Caki2 (cell line): ENCODE measurements at regions not wholly inside any gene's neighbourhood (a gene's known extent, or its start where the extent isn't known, plus 50 kb on each side); places are given as distances from the start of the nearest gene placed in this dataset.

ENCODE experiments used
- DNase-seq: peaks from one replicate; pipeline ENCODE4 v3.0.0-alpha.2; 2015; ENCODE audit warnings: low read depth
- in situ Hi-C: cut with HindIII; loops from 2 replicates; pipeline ENCODE4 v1.10.0; 2016; ENCODE audit warnings: low sequenced_read_pairs, low pct_unique_long_range_greater_than_20kb, mixed read lengths

DNA sequence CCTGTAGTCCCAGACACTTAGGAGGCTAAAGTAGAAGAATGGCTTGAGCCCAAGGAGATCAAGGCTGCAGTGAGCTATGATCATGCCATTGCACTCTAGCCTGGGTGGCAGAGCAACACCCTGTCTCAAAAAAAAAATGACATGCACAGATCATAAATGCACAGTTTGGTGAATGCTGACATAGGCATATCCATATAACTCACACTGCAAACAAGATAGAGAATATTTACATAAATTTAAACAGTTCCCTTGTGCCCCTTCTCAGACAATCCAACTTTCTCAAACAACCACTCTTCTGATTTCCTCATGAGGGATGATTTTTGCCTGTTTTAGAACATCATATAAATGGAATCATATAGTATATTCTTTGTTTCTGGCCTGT, 88.7 kb upstream of the CAST start:
- no peak for DNase-seq
- in situ Hi-C loops: no loop called here

DNA sequence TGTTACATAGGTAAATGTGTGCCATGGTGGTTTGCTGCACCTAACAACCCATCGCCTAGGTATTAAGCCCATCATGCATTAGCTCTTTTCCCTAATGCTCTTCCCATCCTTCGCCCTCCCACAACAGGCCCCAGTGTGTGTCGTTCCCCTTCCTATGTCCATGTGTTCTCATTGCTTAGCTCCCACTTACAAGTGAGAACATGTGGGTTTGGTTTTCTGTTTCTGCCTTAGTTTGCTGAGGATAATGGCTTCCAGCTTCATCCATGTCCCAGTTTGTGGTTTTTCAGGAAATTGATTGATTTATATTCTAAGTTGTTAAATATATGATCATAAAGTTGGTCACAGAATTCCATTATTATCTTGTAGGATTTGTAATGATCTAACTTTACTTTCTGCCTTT, 85.3 kb upstream of the CAST start:
- no peak for DNase-seq
- in situ Hi-C loops: no loop called here

DNA sequence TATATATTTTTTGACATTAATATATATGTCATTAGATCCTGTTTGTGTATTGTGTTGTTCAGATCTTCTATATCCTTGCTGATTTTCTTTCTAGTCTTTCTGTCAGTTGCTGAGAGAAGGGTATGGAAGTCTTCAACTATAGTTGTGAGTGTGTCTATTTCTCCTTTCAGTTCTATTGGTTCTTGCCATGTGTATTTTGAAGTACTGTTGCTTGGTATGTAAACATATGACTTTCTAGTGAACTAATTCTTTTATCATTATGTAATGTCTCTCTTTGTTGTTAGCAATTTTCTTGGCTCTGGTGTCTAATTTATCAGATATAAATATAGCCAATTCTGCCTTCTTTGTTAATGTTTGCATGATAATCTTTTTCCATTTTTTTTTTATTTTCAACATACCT, 84.3 kb upstream of the CAST start:
- in situ Hi-C loops: no loop called here
- DNase-seq: no peak

DNA sequence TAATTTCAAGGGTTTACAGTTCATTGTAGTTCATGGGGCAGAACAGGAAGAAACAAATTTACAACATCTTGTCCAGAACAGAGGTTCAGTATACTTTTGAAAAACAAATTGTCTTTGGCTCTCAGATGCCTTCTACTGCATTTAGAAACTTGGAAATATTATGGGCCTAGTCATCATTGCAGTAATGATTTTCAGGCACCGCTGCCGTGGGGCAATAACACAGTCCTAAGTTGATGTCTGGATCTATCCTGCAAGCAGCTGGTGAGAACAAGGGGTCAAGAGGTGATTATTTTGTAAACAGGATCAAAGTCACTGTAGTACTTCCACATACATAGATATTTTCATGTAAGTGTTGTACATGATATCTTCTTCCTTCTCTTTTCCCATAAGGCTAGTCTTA, 82.5 kb upstream of the CAST start:
- no peak for DNase-seq
- in situ Hi-C loops: no loop called here

DNA sequence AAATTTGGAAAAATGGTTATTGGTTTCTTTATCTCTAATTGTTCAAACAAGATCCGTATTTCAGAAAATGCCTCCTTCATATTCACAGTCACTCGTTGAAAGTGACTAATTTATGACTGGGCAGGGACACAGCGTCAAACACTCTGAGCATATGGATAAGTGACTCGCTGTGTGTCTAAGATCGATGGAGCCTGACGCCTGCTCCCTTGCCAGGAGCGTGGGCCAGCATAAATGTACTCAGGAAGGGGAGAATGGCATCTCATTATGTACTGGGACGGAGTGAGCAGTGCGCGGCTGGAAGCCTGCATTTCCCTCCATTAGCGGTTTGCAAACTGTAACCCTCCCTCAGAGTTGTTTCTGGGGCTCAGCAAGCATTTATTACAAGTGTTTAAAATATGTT, 79.8 kb upstream of the CAST start:
- peak; percentile 61 for DNase-seq
- in situ Hi-C loops: no loop called here

DNA sequence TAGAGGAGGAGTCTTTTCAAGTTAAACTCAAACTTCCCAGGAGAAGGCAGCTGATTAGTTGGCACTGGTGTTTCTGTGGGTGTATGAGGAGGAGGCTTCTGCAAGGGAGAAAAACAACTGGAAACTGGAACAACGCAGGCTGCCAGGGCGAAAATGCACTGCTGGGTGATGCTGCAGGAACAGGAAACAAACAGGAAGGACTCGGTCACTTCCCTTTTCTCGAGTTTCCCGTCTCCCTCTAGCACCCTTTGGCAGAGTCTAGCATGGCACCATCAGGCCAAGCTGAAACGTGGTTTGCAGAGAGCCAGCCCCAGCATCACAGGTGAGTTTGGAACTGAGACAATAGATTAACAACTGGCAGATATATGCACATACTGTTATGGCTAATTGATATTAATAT, 77.5 kb upstream of the CAST start:
- in situ Hi-C loops: no loop called here
- no peak for DNase-seq

DNA sequence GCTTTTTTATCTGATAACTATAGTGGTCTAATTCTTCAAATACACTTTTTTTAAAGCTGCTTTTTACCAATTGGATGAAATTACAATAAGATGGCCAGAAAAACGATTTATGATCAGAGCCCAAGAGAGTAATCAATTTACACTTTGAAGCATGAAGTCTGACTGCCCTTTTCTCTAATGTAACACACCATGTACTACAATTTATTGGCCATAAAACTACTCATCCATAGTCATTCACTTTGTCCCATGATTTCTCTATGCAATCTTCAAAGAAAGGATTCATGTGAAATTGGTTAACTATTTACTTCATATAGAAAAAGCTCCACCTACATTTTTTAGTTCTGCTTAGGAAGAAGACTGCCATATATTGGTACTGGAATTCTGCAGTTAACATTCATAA, 73.6 kb upstream of the CAST start:
- in situ Hi-C loops: no loop called here

DNA sequence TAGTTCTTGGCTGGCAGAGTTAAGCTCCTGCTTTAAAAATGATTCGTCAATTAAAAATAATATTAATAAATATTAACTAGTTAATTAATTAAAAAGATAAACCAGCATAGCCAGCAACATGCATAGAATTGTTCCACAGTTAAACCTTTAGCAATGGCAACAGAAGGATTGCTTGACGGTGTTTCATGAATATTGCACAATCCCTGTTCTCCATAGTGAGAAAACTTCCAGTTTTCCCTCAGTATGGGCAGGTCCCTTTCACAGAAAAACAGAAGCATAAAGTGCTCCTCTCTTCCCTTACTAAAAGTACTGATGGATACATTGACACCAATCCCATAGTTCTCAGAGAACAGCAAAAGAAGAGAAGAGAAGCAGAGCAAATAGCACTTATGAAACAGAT, 71.4 kb upstream of the CAST start:
- in situ Hi-C loops: no loop called here
- DNase-seq: no peak

More for the DNA sequence above, 73.6 kb upstream of the CAST start:
- peak; percentile 23 for DNase-seq

DNA sequence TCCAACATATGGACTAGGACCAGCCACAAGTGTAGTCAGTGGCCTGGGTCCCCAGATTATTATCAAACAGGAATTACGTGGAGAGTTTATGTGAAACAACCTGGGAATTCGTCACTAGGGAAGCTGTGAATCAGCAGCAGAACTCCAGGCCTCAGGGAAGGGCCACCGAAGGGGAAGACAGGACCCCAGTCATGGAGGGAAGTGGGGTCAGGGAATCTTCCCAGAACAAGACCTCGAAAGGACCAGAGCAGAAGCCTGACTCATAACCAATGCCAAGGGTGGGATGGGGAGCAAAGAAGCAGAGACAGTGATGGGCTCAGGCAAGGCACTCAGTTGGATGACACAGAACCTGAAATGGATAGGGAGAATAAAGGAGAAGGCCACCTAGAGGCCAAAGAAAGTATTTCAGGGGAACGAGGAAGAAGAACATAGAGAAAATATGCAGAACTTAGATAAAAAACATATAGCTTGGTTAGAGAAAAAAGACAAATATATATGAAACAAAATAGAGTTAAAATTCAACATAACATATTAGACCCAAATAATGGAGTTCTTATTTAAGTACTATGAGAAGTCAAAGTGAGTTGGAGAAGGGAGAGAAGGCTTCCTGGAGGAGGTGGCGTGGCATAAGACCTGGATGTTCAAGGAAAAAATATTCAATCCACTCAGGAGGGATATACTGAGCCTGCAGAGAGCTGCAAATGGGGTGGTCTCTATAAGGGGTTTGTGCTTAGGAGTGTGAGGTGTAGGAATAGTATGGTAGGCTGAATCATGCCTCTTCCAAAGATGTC, 66.7 kb upstream of the CAST start:
- DNase-seq: no peak
- in situ Hi-C loops: no loop called here

DNA sequence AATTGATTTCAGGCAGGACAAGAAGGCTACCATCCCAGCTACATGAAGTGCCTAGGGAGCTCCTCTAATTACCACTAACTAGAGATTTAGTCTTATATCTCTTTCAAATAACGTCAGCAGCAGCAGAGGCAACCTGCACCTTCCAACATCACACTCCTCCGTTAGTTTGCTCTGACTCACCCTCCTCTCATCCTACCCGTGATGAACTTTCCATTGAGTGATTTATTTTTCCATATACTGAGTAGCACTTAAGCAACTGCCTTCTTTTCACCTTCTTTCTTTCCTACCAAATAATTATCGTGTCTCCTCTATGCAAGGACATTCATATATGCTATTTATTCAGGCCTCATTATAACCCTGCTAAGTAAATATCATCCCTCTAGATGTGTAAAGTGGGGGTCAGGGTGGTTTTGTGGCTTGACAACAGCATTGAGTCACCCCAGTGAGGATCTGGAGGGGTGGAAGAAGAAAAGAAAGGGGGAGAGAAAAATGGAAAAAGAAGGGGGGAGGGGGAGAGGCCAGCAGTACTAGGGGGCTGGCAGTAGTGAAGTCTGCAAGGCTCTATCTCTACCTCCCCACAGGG, 64.6 kb upstream of the CAST start:
- in situ Hi-C loops: no loop called here
- no peak for DNase-seq

DNA sequence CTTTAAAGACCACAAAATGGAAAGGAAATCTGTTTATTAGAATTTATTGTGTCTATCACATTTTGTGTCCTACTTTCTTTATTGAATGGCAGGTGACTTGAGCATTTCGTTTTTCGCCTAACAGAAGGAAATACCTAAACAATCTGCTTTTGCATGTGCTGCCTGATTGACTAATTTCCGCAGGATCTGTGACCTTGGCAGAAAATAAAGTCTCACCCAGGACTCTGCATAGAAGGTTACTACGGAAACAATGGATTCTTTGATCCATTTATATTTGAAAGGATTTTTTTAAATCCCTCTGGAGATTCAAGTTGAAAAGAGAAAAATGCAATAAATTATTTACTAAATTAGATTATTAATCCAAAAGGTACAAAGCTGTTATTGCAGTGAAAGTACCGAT, 61.0 kb upstream of the CAST start:
- in situ Hi-C loops: no loop called here

DNA sequence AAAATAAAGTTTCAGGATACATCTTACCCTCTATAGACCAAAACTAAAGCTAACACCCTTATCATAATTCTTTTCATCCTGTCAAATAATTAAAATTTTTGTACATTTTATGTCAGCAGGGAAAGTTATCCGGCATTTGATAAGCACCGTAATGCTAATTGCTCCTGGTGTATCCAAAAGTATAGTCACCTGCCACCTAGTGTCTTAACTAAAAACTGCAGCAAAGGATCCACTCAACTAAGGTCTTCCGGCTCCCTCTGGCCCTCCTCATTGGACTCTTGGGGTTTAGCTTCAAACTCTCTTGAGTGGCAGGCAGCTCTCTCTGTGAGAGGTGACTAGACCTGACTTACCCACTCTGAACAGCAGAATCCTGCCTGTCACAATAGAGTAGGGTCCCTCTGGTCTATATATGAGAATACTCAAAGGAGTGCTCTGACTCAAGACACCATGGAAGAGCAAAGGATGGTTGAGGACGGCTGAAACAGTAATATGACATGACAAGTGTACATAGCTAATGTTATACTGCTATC, 60.4 kb upstream of the CAST start:
- DNase-seq: peak; percentile 31
- in situ Hi-C loops: no loop called here

More for the DNA sequence above, 61.0 kb upstream of the CAST start:
- DNase-seq: no peak

DNA sequence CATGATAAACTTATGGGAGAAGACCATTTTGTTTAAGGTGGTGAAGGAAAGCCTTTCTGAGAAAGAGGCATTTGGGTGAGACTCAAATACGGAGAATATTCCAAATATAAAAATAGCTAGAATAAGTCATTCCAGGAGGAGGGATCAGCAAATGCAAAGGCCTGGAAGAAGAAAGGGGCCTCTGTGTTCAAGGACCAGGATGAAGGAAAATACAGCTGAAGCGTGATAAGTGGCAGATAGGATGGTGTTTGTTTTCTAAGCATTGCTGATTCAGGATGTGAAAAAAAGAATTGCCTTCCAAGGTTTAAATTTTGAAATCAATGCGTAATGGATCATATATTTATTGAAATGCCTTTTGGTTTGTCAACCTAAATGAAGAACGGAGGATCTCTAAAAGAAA, 59.4 kb upstream of the CAST start:
- in situ Hi-C loops: no loop called here
- no peak for DNase-seq

DNA sequence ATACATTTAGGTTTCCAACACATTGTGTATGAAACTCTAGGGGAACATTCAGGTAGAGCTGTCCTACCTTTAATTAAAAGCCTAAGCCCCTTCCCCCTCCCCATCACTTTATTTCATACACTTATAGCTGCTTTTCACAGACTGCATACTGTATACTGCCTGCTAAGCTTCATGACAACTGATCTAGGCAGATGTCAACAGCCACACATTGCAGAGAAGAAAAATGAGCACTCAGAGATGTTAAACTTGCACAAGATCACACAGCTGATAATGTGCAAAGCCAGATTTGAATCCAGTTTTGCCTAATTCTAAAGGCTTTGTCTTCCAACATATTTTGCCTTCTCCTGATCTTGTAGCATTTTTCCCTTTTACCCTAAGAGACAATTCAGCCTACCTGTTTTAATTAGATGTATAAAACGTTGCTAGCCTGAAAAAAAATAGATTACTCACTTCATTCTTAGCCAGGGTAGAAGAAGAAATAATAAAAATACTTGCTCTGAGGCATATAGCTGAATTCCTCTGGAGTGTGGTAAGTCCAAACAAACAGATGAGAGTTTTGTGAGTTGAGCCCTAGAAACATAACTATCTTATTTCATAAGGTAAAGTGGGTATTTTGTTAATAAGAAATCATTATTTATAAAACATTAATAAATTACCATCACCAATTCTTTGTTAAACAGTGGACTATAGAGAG, 56.9 kb upstream of the CAST start:
- in situ Hi-C loops: no loop called here
- DNase-seq: no peak

DNA sequence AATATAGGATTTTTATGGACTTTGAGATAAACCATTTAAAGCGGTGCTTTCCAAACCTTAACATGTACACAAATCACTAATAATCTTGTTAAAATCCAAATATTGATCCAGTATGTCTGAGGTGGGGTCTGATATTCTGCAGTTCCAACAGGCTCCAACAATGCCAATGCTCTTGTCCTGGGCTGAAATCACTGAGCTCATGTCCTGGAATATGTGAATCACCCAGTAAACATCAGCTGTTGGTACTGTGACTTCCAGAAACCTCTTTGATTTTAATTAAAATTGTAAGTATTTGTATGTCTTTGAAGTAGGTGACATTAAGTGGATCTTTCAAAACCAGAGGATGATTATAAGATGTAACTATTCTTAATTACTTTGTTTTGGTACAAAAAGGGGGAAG, 52.8 kb upstream of the CAST start:
- in situ Hi-C loops: no loop called here

DNA sequence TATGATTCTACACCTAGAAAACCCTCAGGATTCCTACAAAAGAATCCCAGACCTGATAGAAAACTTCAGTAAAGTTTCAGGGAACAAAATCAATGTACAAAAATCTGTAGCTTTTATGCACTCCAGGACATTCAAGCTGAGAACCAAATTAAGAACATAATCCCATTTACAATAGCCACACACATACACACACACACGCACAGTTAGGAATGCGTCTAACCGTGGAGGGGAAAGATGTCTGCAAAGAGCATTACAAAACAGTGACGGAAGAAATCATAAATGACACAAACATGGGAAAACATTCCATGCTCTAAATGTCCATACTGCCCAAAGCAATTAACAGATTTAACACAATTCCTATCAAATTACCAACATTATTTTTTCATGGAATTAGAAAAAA, 51.4 kb upstream of the CAST start:
- in situ Hi-C loops: no loop called here
- no peak for DNase-seq

More for the DNA sequence above, 52.8 kb upstream of the CAST start:
- no peak for DNase-seq

DNA sequence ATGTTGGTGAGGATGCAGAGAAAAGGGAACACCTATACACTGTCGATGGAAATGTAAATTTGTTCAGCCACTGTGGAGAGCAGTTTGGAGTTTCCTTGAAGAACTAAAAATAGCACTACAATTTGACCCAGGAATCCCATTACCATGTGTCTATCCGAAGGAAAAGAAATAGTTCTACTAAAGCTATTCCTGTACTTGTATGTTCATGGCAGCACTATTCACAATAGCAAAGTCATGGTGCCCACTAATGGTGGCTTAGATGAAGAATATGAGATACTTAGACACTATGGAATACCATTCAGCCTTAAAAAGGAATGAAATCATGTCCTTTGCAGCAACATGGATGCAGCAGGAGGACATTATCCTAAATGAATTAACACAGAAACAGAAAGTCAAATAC, 50.2 kb upstream of the CAST start:
- in situ Hi-C loops: no loop called here
- DNase-seq: no peak
